Epithelial cell of prostate (primary cell): ENCODE measurements at regions not wholly inside any gene's neighbourhood (a gene's known extent, or its start where the extent isn't known, plus 50 kb on each side); places are given as distances from the start of the nearest gene placed in this dataset.
A peak's percentile ranks its signal among the peaks of the same experiment; 100 is the strongest.

ENCODE experiments used
- DNase-seq: peaks from one replicate; pipeline ENCODE4 v3.0.0-alpha.2; 2011; ENCODE audit warnings: low read depth, low spot score
- H3K27ac ChIP-seq: fragments of 450-650 bp; 2 replicates; pipeline ENCODE4 v1.5.1; 2017; ENCODE audit warnings: mild to moderate bottlenecking

- H3K27ac ChIP-seq: peak overlapping the region; percentile 49
Measured at GRCh38 chr14:34354556-34354955, 107.5 kb downstream of the SPTSSA start.

GRCh38 chr14:34350903-34351302 lies 111.1 kb downstream of the SPTSSA start:
- DNase-seq: no peak
- no peak overlapping the region for H3K27ac ChIP-seq

More at GRCh38 chr14:34354556-34354955, 107.5 kb downstream of the SPTSSA start:
- no peak for DNase-seq

- H3K27ac ChIP-seq: no peak overlapping the region
- DNase-seq: no peak
Measured at GRCh38 chr14:34348592-34348991, 113.4 kb downstream of the SPTSSA start.

- DNase-seq: no peak
- H3K27ac ChIP-seq: no peak overlapping the region
Measured at GRCh38 chr14:34347683-34348082, 114.4 kb downstream of the SPTSSA start.

- no peak for DNase-seq
- no peak overlapping the region for H3K27ac ChIP-seq
Measured at GRCh38 chr14:34345718-34346465, 116.1 kb downstream of the SPTSSA start.

DNA sequence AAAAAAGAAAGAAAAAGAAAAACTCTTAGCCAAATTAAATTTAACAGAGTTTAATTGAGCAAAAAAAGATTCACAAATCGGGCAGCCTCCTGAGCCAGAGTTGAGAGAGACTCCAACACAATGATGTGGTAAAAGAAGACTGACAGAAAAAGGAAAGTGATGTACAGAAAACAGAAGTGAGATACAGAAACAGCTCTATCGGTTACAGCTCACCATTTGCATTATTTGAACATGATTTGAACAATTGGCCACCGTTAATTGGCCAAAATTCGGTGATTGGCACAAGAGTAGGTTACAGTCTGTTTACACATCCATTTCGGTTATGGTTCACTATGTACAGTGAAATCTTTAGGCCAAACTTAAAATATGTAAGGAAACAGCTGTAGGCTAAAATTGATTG lies 117.7 kb downstream of the SPTSSA start:
- H3K27ac ChIP-seq: no peak overlapping the region
- DNase-seq: no peak

DNA sequence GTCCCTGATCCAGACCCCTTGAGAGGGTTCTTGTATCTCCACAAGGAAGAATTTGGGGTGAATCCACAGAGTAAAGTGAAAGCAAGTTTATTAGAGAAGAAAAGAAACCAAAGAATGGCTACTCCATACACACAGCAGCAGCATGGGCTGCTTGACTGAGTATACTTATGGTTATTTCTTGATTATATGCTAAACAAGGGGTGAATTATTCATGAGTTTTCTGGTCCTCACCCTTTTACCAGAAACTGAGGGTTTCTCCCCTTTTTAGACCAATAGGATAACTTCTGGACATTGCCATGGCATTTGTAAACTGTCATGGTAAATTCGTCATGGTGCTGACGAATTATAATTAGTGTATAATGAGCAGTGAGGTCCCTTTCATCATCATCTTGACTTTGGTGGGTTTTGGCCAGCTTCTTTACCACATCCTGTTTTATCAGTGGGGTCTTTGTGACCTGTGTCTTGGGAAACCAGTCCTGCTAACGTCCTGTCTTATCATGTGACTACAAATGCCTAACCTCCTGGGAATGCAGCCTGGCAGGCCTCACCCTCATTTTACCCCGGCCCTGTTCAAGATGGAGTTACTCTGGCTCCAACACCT lies 121.9 kb downstream of the SPTSSA start:
- DNase-seq: no peak
- H3K27ac ChIP-seq: no peak overlapping the region

- no peak overlapping the region for H3K27ac ChIP-seq
- DNase-seq: no peak
Measured at GRCh38 chr14:34338056-34338455, 124.0 kb downstream of the SPTSSA start.

DNA sequence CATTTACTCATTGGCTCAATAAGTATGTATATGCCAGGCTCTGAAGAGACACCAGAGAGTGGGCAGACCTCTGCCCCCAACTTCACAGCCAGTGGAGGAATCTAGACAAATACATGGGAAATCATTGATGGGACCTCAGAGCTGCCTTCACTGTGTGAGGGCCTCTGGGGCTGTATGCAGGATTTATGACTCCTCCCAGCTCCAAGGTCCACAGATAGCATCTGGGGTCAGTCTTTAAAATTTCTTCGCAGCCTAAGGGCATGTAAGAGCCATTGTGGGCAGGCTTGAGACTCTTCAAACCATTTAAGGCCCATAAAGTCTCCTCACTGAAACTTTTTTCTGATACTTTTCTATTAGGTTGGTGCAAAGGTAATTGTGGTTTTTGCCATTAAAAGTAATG lies 125.5 kb downstream of the SPTSSA start:
- no peak overlapping the region for H3K27ac ChIP-seq
- DNase-seq: no peak

GRCh38 chr14:34335968-34336367 lies 126.1 kb downstream of the SPTSSA start:
- no peak overlapping the region for H3K27ac ChIP-seq
- DNase-seq: no peak

DNA sequence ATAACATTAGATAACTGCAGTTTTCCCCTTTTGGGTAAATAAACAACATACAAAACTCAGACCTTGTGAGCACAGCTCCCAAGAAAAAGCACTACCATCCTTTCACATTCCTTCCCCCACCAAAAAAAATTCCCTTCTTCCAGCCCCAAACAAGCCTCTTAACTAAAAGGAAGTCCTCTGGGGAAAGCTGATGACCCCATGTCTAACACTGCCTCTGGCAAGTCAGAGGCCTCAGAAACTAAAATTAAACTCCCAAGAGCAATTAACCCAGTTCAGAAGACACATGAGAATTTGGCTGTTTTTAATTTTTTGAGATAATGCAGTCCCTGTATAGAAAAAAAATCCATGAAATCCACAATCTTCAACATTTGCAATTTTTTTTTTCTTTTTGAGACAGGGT lies 127.7 kb downstream of the SPTSSA start:
- H3K27ac ChIP-seq: no peak overlapping the region

DNA sequence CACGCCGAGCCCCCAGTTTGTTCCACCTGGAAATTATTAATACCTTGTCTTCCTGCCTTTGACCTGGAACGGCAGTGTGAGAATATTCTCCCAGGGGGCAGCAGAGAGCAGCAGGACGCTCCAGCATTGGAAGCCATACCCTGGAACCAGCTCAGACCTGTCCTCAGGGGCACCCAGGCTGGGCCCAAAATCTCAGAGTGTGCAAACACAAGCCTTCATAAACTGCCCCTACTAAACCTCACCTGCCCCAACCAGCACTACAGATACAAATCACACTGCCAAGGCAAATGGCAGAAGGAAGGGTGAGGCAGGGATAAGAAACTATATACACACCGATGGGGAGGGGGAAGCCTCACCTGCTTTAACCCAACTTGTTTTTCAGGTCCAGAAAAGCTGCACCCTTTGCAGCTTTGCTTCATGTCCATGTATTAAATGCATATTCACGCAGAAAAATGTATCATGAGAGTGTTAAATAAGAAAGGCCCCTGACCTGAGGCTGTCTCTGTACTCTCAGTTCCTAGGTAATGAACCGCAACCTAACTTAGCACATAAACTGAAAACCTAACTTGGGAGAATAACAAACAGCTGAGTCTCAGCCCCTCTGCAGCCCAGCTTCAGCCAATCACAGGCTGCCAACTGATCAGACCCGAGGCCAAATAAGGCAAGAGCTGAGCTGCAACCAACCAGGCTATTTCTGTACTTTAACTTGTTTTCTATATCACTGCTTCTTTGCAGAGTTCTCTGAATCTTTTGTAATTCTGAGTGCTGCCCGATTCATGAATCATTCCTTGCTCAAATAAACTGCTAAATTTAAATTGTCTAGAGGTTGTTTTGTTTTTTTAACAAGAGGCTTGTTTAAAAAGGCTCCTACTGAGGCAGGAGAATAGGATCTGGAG lies 130.1 kb downstream of the SPTSSA start:
- peak overlapping the region; percentile 64 for H3K27ac ChIP-seq
- DNase-seq: peak; percentile 34

More for the DNA sequence above, 127.7 kb downstream of the SPTSSA start:
- DNase-seq: no peak

DNA sequence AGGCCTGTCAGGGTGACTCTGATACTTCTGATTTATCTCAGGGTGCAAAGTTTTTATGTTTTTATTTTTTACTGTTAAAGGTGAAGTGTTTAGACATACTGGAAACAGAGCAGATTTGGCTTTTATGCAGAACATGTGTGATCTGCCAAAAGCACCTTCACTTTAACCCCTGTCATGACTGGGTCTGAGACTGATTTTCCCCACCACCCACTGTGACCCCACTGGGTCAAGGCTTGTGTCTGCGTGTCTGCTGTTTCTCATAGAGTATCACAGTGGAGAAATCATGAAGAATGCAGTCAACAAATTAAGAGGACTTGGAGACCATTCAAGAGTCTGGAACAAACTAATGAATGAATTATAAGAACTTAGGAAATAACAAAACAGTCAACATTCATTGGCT lies 131.2 kb downstream of the SPTSSA start:
- no peak for DNase-seq
- H3K27ac ChIP-seq: no peak overlapping the region

DNA sequence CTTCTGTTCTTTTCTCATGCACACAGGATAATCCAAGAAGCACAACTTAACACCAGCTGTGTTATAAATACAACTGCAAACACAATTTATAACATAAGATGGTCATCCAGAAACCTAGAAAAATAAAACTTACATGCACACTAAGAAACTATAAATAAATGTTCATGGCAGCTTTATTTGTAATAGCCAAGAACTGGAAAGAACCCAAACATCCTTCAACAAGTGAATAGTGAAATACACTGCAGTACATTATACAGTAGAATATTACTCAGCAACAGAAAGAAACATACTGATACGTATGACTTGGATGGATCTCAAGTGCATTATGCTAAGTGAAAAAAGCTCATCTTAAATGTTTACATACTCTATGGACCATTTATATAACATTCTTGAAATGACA lies 132.7 kb downstream of the SPTSSA start:
- no peak overlapping the region for H3K27ac ChIP-seq
- no peak for DNase-seq

DNA sequence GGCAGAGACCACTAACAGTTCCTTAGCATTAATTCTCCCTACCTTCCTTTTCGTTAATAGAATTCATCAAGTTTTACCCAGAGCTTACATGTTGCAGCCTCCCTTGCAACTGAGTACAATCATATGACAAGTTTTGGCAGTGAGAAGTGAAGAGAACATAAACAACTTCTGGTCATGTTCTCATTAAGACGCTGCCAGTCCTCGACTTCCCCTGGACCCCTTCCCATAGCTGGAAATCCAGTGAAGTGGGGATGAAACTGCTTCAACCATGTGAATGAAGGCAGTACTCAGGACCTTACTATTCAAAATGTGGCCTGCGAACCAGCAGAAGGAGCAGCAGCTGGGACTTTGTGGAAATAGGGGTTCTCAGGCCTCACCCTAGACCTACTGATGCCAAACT lies 133.9 kb downstream of the SPTSSA start:
- no peak overlapping the region for H3K27ac ChIP-seq
- no peak for DNase-seq

DNA sequence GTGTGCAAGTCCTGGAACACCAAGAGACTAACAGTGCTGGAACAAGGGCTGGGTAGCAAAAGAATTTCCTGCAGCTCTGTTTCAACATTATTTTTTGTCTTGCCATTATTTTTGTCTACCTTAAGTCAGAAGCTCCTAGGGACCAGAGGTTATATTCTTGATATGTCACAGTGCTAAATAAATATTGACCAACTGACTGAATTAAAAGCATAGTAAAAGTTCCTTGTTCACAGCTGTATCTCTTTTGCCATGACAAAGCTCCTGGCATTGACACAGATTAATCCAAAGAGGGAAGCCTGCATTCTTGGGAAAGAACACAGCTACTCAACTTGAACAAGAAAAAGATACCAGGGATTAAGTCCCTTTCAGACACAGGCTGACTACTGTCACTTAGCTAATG lies 136.5 kb downstream of the SPTSSA start:
- H3K27ac ChIP-seq: no peak overlapping the region
- no peak for DNase-seq

- DNase-seq: no peak
- H3K27ac ChIP-seq: no peak overlapping the region
Measured at GRCh38 chr14:34324363-34324795, 137.7 kb downstream of the SPTSSA start.

DNA sequence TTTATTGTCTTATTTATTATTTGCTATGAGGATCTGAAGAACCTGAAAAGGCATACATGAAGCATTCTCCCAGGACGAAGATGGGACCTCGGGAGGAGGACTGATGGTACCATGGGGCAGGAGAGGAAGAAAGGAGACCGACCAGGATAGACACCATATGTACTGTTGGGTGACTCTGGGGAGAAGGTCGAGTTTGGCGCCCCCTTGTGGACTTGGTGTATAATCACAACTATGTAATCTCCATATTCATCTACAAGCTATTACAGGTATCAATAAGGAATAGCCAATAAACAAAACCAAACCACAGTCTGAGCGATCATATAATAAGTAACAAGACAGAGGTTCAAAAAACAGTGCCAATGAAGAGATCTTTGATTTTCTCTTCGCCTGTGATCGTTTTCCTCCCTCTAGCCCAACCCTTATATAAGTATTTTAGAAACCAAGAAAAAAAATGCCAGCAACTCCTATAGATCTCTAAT lies 139.1 kb downstream of the SPTSSA start:
- no peak for DNase-seq
- no peak overlapping the region for H3K27ac ChIP-seq

DNA sequence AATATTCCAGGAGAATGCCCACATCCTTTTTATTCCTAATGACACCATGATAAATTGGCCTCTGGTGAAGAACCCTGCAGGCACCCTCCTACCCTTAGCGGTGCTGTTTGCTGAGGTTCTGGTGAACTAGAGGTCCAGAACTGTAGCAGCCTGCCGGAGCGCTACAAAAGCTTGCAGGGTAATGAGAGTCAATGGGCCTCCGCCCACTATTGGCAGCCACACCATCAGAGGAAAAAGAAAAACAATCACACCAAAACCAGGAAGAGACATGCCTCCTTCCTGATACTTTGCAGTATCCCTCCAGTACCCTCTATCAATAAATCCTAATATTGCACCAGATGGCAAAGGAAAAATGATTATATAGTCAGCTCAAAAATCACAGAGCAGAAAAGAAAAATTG lies 142.9 kb downstream of the SPTSSA start:
- no peak for DNase-seq
- H3K27ac ChIP-seq: no peak overlapping the region

DNA sequence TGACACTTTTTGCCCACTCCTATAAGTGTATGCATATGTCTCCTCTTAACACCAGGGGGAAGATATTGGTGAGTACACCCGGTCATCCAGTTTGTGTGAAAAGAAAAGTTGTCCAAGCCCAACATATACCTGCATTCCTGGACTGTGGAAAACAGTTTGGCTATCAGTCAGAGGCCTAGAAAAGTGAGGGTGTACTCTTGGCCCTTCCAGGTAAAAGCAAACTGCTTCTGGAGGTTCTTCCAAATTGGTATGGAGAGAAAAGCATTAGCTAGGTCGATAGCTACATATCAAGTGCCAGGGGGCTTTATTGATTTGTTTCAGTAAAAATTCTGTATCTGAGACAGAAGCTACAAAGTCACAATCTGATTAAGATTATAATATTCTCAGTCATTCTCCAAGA lies 144.0 kb downstream of the SPTSSA start:
- no peak overlapping the region for H3K27ac ChIP-seq
- DNase-seq: no peak

GRCh38 chr14:34310724-34311123 lies 151.3 kb downstream of the SPTSSA start:
- DNase-seq: no peak

More at GRCh38 chr14:34310724-34311123, 151.3 kb downstream of the SPTSSA start:
- no peak overlapping the region for H3K27ac ChIP-seq
